ENCODE measurements at regions not wholly inside any gene's neighbourhood (a gene's known extent, or its start where the extent isn't known, plus 50 kb on each side); places are given as distances from the start of the nearest gene placed in this dataset.
"Not testable (repeated sequence)": the region's sequence is repeated elsewhere in the genome, so short reads cannot be mapped to it uniquely, and the experiment has no call there.

- no peak for DNase-seq
Observed at GRCh38 chr21:36247316-36248010, 72.5 kb upstream of the MORC3 start.

GRCh38 chr21:36249576-36250422 lies 70.2 kb upstream of the MORC3 start:
- DNase-seq: no peak

GRCh38 chr21:36250423-36251075 lies 69.4 kb upstream of the MORC3 start:
- no peak for DNase-seq

- DNase-seq: no peak
Observed at GRCh38 chr21:36254106-36254941, 65.7 kb upstream of the MORC3 start.

GRCh38 chr21:36255663-36256062 lies 64.3 kb upstream of the MORC3 start:
- no peak for DNase-seq

- DNase-seq: no peak
Observed at GRCh38 chr21:36257657-36258056, 62.3 kb upstream of the MORC3 start.

GRCh38 chr21:36260030-36260787 lies 59.8 kb upstream of the MORC3 start:
- peak; percentile 2 to 72 for DNase-seq

- DNase-seq: no peak
Observed at GRCh38 chr21:36260802-36261201, 59.2 kb upstream of the MORC3 start.

- no peak for DNase-seq
Observed at GRCh38 chr21:36261459-36261858, 58.5 kb upstream of the MORC3 start.

- DNase-seq: no peak
Observed at GRCh38 chr21:36263797-36264196, 56.2 kb upstream of the MORC3 start.

GRCh38 chr21:36265431-36265830 lies 54.6 kb upstream of the MORC3 start:
- no peak for DNase-seq

GRCh38 chr21:36267828-36268227 lies 52.2 kb upstream of the MORC3 start:
- DNase-seq: not testable (repeated sequence)

- DNase-seq: not testable (repeated sequence)
Observed at GRCh38 chr21:36268264-36268663, 51.7 kb upstream of the MORC3 start.

Data from SW 1271 (cell line).